NB4 (cell line): ENCODE measurements at regions not wholly inside any gene's neighbourhood (a gene's known extent, or its start where the extent isn't known, plus 50 kb on each side); places are given as distances from the start of the nearest gene placed in this dataset.

Source experiments
- DNase-seq: peaks from one replicate; pipeline ENCODE4 v3.0.0; 2010; ENCODE audit warnings: low read depth
- H3K4me3 ChIP-seq: one replicate; pipeline ENCODE4 v1.5.1; 2011; ENCODE audit warnings: mild to moderate bottlenecking, low read depth, low read length, moderate library complexity
- MYC ChIP-seq: IDR thresholded peaks from 2 replicates; pipeline ENCODE4 v1.6.1; 2011; ENCODE audit warnings: low read depth, low read length
- POLR2A ChIP-seq: IDR thresholded peaks from 2 replicates; pipeline ENCODE4 v1.6.1; 2011; ENCODE audit warnings: mild to moderate bottlenecking; ENCODE audit not compliant: insufficient read length; ENCODE audit errors: extremely low read depth
- TF ChIP-seq, protein P1 (sequence below): IDR thresholded peaks from 2 replicates; pipeline ENCODE4 v1.6.1; 2011; ENCODE audit warnings: low read depth, low read length
- TF ChIP-seq, protein P2 (sequence below): IDR thresholded peaks from one replicate; pipeline ENCODE4 v1.5.1; 2012; ENCODE audit warnings: low read depth, low read length

DNA sequence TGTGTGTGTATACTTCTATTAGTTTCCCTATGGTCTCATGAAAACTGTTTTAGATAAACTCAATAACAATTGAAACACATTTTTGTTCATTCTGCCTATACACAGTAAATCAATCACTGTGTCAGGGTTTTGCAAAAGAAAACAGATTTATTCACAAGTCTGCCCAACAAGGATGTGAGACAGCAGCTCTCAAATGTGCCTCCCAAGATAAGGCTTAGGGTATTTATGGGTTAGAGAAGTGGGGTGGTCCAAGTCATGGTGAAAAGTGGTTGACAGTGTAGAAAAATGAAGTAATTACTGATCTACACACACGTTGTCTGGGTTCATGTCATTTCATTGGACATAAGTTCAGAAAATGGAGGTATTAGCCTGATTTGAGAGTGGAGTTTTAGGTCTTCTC, 844.6 kb downstream of the SLITRK6 start:
- no peak for DNase-seq
- TF ChIP-seq MYC (no peak), POLR2A (no peak)
- TF ChIP-seq, protein P1, sequence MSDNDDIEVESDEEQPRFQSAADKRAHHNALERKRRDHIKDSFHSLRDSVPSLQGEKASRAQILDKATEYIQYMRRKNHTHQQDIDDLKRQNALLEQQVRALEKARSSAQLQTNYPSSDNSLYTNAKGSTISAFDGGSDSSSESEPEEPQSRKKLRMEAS = no peak
- TF ChIP-seq, protein P2, sequence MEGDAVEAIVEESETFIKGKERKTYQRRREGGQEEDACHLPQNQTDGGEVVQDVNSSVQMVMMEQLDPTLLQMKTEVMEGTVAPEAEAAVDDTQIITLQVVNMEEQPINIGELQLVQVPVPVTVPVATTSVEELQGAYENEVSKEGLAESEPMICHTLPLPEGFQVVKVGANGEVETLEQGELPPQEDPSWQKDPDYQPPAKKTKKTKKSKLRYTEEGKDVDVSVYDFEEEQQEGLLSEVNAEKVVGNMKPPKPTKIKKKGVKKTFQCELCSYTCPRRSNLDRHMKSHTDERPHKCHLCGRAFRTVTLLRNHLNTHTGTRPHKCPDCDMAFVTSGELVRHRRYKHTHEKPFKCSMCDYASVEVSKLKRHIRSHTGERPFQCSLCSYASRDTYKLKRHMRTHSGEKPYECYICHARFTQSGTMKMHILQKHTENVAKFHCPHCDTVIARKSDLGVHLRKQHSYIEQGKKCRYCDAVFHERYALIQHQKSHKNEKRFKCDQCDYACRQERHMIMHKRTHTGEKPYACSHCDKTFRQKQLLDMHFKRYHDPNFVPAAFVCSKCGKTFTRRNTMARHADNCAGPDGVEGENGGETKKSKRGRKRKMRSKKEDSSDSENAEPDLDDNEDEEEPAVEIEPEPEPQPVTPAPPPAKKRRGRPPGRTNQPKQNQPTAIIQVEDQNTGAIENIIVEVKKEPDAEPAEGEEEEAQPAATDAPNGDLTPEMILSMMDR = no peak
- no peak overlapping the region for H3K4me3 ChIP-seq

DNA sequence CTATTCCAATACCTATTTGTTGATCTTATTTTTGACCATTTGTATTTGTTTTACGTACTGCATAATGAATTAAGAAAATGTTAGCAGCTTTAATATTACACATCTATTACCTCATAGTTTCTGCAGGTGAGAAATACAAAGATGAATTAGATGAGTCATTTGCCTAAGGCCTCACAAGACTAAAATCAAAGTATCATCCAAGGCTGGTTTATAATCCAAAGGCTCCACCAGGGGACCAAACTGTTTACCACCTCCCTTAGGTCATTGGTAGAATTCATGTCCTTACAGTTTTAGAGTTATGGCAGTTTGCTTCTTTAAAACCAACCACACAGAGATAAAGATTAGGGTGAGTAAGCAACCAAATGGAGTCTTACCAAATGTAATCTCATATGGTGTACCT, 848.1 kb downstream of the SLITRK6 start:
- no peak for DNase-seq
- TF ChIP-seq POLR2A = no peak
- TF ChIP-seq, protein P1 = no peak
- TF ChIP-seq, protein P2 = no peak
- no peak for TF ChIP-seq MYC
- H3K4me3 ChIP-seq = no peak overlapping the region

DNA sequence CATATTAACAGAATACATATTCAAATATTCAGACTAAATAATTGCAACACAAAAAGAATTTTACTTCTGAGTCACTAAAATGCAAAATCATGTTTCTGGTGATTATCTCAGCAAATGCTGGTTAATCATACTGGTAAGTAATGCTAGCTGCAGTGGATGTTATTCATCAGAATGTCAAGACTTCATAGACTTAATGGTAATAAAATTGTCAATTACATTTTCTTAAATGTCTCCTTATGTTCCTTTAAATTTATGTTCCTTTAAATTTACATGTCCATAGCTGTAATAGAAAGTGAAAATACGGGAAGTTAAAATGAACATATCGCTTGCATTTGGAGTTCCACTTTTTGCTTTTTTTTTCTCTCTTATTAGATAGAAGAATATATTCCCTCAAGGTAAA, 853.0 kb downstream of the SLITRK6 start:
- no peak overlapping the region for H3K4me3 ChIP-seq
- DNase-seq = no peak
- TF ChIP-seq MYC (no peak), POLR2A (no peak)
- TF ChIP-seq, protein P2 = no peak
- TF ChIP-seq, protein P1 = no peak

DNA sequence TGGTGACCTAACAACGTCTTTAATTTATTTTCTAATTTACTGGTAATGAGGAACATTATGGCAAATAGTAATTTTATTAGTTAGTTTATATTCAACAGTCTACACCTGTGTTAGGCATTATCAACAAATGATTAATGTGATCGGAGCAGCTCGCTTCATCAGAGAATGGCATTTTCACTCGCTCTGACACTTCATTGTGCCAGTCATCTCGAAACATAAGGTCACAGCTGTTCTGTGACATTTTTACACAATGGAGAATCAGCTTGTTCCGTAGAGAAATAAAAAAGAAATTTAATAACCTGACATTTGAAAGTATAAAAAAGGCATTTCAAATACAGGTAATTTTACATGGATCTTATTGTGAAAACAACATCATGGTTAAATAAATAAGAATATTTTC, 858.4 kb downstream of the SLITRK6 start:
- DNase-seq = no peak
- H3K4me3 ChIP-seq = no peak overlapping the region
- TF ChIP-seq POLR2A (no peak), MYC (no peak)
- TF ChIP-seq, protein P1 = no peak
- TF ChIP-seq, protein P2 = no peak

DNA sequence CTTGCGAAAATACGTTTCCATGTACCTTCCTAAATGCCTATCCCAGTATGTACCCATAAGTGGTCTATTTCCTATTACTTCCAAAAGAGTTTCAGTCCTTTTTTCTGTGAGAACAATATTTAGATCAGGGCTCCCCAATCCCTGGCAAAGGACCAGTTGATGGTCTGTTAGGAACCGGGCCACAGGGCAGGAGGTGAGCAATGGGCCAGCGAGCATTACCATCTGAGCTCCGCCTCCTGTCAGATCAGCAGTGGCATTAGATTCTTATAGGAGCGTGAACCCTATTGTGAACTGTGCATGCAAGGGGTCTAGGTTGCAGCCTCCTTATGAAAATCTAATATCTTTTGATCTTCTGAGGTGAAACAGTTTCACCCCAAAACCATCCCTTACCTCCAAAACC, 859.1 kb downstream of the SLITRK6 start:
- H3K4me3 ChIP-seq = no peak overlapping the region
- TF ChIP-seq POLR2A = no peak
- TF ChIP-seq, protein P1 = no peak
- TF ChIP-seq MYC = no peak
- TF ChIP-seq, protein P2 = no peak
- DNase-seq = no peak

DNA sequence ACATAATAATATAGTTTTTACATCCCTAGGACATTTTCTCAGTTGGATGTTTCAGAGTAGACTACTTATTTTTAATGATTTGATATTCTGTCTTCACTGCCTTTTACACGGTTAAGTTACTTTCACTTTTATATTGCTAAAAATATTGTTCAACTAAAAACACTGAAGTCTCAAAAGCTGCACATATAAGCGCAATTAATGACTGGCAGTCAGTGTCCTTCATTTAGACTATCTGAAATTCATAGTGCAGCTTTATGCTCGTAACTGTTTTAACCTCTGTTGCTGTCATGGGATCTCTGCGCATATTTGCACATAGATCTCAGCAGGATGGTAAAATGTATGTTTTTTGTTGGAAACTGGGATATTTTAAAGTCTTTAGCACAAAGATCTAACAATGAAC, 864.3 kb downstream of the SLITRK6 start:
- TF ChIP-seq, protein P1 = no peak
- TF ChIP-seq, protein P2 = no peak
- TF ChIP-seq MYC = no peak
- no peak for TF ChIP-seq POLR2A
- DNase-seq = no peak
- no peak overlapping the region for H3K4me3 ChIP-seq
